Neural crest cell (in vitro differentiated cells): ENCODE measurements at regions not wholly inside any gene's neighbourhood (a gene's known extent, or its start where the extent isn't known, plus 50 kb on each side); places are given as distances from the start of the nearest gene placed in this dataset.

Experiments
- DNase-seq: peaks from one replicate; pipeline ENCODE4 v3.0.0; 2021; ENCODE audit warnings: low read depth, mixed read lengths, low spot score
- H3K27ac Mint-ChIP-seq: one replicate; pipeline ENCODE4 v1.8.0; 2021; ENCODE audit warnings: mild to moderate bottlenecking, mixed read lengths; ENCODE audit not compliant: unreplicated experiment
- H3K27me3 Mint-ChIP-seq: 2 replicates; pipeline ENCODE4 v1.8.0; 2021; ENCODE audit warnings: low read depth, mild to moderate bottlenecking, mixed read lengths
- H3K36me3 Mint-ChIP-seq: 2 replicates; pipeline ENCODE4 v1.8.0; 2021; ENCODE audit warnings: low read depth, mild to moderate bottlenecking, mixed read lengths
- H3K4me1 Mint-ChIP-seq: 2 replicates; pipeline ENCODE4 v1.8.0; 2021; ENCODE audit warnings: mixed read lengths
- H3K4me3 Mint-ChIP-seq: one replicate; pipeline ENCODE4 v1.8.0; 2021; ENCODE audit warnings: mild to moderate bottlenecking, mixed read lengths
- H3K9me3 Mint-ChIP-seq: 2 replicates; pipeline ENCODE4 v1.8.0; 2021; ENCODE audit warnings: mixed read lengths
- CTCF ChIP-seq: fragments of 200-600 bp; sonication (generic); conservative IDR thresholded peaks from 2 replicates; pipeline ENCODE4 v1.5.0; 2021; ENCODE audit warnings: antibody characterized with exemption, mild to moderate bottlenecking

- Mint-ChIP-seq H3K27ac (no peak overlapping the region), H3K4me1 (peaks cover 30% of the 10 kb centered on the region), H3K9me3 (peaks cover 6% of the 10 kb centered on the region), H3K27me3 (peaks cover 9% of the 10 kb centered on the region), H3K4me3 (no peak overlapping the region), H3K36me3 (peaks cover 3% of the 10 kb centered on the region)
- no peak for DNase-seq
- TF ChIP-seq CTCF: no peak
Measured at GRCh38 chr20:33908336-33908735, 85.4 kb upstream of the RALY start.

- no peak for DNase-seq
- Mint-ChIP-seq H3K4me1 (peaks cover 31% of the 10 kb centered on the region), H3K27me3 (peaks cover 11% of the 10 kb centered on the region), H3K4me3 (no peak overlapping the region), H3K9me3 (peaks cover 6% of the 10 kb centered on the region), H3K27ac (no peak overlapping the region), H3K36me3 (peaks cover 3% of the 10 kb centered on the region)
- TF ChIP-seq CTCF: no peak
Measured at GRCh38 chr20:33908868-33909267, 84.8 kb upstream of the RALY start.

- no peak for DNase-seq
- Mint-ChIP-seq H3K27ac (no peak overlapping the region), H3K4me3 (no peak overlapping the region), H3K27me3 (peaks cover 11% of the 10 kb centered on the region), H3K36me3 (peaks cover 3% of the 10 kb centered on the region), H3K4me1 (peaks cover 34% of the 10 kb centered on the region), H3K9me3 (peaks cover 6% of the 10 kb centered on the region)
- no peak for TF ChIP-seq CTCF
Measured at GRCh38 chr20:33909331-33909921, 84.3 kb upstream of the RALY start.

- DNase-seq: no peak
- Mint-ChIP-seq H3K27me3 (peaks cover 11% of the 10 kb centered on the region), H3K36me3 (peaks cover 3% of the 10 kb centered on the region), H3K4me3 (no peak overlapping the region), H3K4me1 (peaks cover 35% of the 10 kb centered on the region), H3K27ac (no peak overlapping the region), H3K9me3 (peaks cover 6% of the 10 kb centered on the region)
- no peak for TF ChIP-seq CTCF
Measured at GRCh38 chr20:33910056-33910455, 83.7 kb upstream of the RALY start.

GRCh38 chr20:33910529-33911327 is 83.0 kb upstream of the RALY start:
- Mint-ChIP-seq H3K36me3 (peaks cover 3% of the 10 kb centered on the region), H3K9me3 (peaks cover 6% of the 10 kb centered on the region), H3K4me1 (peaks cover 35% of the 10 kb centered on the region), H3K27ac (no peak overlapping the region), H3K27me3 (peaks cover 11% of the 10 kb centered on the region), H3K4me3 (no peak overlapping the region)
- DNase-seq: no peak
- no peak for TF ChIP-seq CTCF
